K562 (cell line): ENCODE measurements at regions not wholly inside any gene's neighbourhood (a gene's known extent, or its start where the extent isn't known, plus 50 kb on each side); places are given as distances from the start of the nearest gene placed in this dataset.

Experiments
- CBFB ChIP-seq: sonication (generic); formaldehyde crosslinking; IDR thresholded peaks from 2 replicates; pipeline ENCODE4 v1.4.0; 2020; ENCODE audit warnings: mild to moderate bottlenecking, missing genetic modification reagents
- POLR2B ChIP-seq: fragments of 450-650 bp; IDR thresholded peaks from 2 replicates; pipeline ENCODE4 v1.6.1; 2018; ENCODE audit warnings: low read depth; ENCODE audit not compliant: partially characterized antibody
- TBP ChIP-seq: optimal IDR thresholded peaks from 2 replicates; pipeline ENCODE3; 2011; ENCODE audit warnings: low read depth, low read length, improper control_type of control experiment
- ZNF12 ChIP-seq: sonication (generic); formaldehyde crosslinking; IDR thresholded peaks from 2 replicates; pipeline ENCODE4 v1.4.0; 2020; ENCODE audit warnings: mild to moderate bottlenecking, missing genetic modification reagents
- TF ChIP-seq, protein P1 (sequence below): fragments of 250-450 bp; sonication (Bioruptor Pico); IDR thresholded peaks from 2 replicates; pipeline ENCODE4 v1.9.0; 2021; ENCODE audit warnings: mild to moderate bottlenecking, inconsistent platforms
- TF ChIP-seq, protein P2 (sequence below): fragments of 450-650 bp; IDR thresholded peaks from 2 replicates; pipeline ENCODE4 v1.6.1; 2018; ENCODE audit not compliant: partially characterized antibody

DNA sequence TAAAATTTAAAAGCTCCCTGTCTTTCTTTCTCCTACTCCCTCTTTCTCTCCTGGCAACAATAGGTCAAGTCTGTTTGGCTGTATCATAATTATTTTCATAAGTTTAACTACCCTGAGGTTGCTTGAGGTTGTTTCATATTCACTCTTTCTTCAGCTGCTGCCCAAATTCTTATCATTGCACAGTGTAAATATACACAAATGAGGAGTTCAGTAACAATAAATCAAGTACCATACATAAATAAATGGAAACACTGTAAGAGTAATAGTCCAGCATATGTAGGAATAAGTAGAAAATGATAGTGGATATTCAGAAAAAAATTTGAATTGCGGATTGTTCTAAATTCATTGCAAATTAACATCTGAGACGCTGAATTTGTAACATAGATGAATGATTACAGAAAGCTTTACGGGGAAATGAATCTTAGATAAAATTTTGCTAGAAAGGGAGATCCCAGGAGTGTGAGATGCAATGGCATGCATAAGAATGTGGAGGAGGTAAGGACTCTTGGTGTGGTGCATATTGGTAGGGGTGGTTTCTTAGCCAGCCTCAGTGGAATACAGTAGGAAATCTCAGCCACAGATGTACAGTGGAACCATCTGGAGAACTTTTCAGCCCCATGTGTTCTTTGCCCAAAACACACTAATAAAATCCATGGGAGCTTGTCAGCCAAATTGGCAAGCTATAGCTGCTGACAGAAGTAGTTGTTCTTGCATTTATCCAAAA lies 480.7 kb downstream of the HTR1B start (continued):
- TF ChIP-seq, protein P1, sequence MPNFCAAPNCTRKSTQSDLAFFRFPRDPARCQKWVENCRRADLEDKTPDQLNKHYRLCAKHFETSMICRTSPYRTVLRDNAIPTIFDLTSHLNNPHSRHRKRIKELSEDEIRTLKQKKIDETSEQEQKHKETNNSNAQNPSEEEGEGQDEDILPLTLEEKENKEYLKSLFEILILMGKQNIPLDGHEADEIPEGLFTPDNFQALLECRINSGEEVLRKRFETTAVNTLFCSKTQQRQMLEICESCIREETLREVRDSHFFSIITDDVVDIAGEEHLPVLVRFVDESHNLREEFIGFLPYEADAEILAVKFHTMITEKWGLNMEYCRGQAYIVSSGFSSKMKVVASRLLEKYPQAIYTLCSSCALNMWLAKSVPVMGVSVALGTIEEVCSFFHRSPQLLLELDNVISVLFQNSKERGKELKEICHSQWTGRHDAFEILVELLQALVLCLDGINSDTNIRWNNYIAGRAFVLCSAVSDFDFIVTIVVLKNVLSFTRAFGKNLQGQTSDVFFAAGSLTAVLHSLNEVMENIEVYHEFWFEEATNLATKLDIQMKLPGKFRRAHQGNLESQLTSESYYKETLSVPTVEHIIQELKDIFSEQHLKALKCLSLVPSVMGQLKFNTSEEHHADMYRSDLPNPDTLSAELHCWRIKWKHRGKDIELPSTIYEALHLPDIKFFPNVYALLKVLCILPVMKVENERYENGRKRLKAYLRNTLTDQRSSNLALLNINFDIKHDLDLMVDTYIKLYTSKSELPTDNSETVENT (CRISPR knock-in tag), result no peak
- TF ChIP-seq, protein P2, sequence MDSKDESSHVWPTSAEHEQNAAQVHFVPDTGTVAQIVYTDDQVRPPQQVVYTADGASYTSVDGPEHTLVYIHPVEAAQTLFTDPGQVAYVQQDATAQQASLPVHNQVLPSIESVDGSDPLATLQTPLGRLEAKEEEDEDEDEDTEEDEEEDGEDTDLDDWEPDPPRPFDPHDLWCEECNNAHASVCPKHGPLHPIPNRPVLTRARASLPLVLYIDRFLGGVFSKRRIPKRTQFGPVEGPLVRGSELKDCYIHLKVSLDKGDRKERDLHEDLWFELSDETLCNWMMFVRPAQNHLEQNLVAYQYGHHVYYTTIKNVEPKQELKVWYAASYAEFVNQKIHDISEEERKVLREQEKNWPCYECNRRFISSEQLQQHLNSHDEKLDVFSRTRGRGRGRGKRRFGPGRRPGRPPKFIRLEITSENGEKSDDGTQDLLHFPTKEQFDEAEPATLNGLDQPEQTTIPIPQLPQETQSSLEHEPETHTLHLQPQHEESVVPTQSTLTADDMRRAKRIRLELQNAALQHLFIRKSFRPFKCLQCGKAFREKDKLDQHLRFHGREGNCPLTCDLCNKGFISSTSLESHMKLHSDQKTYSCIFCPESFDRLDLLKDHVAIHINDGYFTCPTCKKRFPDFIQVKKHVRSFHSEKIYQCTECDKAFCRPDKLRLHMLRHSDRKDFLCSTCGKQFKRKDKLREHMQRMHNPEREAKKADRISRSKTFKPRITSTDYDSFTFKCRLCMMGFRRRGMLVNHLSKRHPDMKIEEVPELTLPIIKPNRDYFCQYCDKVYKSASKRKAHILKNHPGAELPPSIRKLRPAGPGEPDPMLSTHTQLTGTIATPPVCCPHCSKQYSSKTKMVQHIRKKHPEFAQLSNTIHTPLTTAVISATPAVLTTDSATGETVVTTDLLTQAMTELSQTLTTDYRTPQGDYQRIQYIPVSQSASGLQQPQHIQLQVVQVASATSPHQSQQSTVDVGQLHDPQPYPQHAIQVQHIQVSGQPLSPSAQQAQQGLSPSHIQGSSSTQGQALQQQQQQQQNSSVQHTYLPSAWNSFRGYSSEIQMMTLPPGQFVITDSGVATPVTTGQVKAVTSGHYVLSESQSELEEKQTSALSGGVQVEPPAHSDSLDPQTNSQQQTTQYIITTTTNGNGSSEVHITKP, result no peak
- TF ChIP-seq TBP, result no peak
- no peak for TF ChIP-seq CBFB (CRISPR knock-in tag)
- TF ChIP-seq ZNF12 (CRISPR knock-in tag), result no peak
- TF ChIP-seq POLR2B, result no peak
